GM12878 (cell line): ENCODE measurements at regions not wholly inside any gene's neighbourhood (a gene's known extent, or its start where the extent isn't known, plus 50 kb on each side); places are given as distances from the start of the nearest gene placed in this dataset.

Experiments used
- ATAC-seq: fragments of 200-7000 bp; cut with Tn5 transposase; 3 replicates; pipeline ENCODE4 v1.9.1; 2020; ENCODE audit warnings: mild to moderate bottlenecking, moderate library complexity
- BruUV-seq: library from RNA; stranded (reverse); fragments of 400-500 nt; replicated peaks from 2 replicates; lab custom pipeline; 2021; lab: Mats Ljungman, UMichigan
- CTCF ChIA-PET: fragments of 300-600 bp; sonication (Branson Sonifier 250); formaldehyde crosslinking; extraction: SDS; loops from one replicate; lab custom pipeline; 2021; ENCODE audit warnings: inconsistent platforms; lab: Yijun Ruan, JAX
- POLR2A ChIA-PET: fragments of 350-600 bp; formaldehyde crosslinking; extraction: SDS; loops from one replicate; lab custom pipeline; 2021; ENCODE audit warnings: inconsistent platforms; lab: Charles Lee
- RAD21 ChIA-PET: fragments of 300-600 bp; sonication (Branson Sonifier 250); formaldehyde crosslinking; loops from one replicate; lab custom pipeline; 2023; ENCODE audit warnings: antibody characterized with exemption; ENCODE audit not compliant: unreplicated experiment; lab: Charles Lee
- SMC1A ChIA-PET: fragments of 300-600 bp; sonication (Branson Sonifier 250); formaldehyde crosslinking; loops from one replicate; lab custom pipeline; 2023; ENCODE audit not compliant: unreplicated experiment, uncharacterized antibody; lab: Charles Lee
- DNase-seq: peaks from one replicate; pipeline ENCODE4 v3.0.0-alpha.2; 2011; ENCODE audit warnings: low read depth, low spot score
- FAIRE-seq: peaks from 3 replicates; lab custom pipeline; 2011; peaks lifted over from hg19 to GRCh38; lab: Jason Lieb, UNC
- H2AFZ ChIP-seq: 2 replicates; pipeline ENCODE4 v1.6.0; 2011; ENCODE audit warnings: low read depth, low read length, control low read depth; ENCODE audit not compliant: control insufficient read depth
- H3K27ac ChIP-seq: 2 replicates; pipeline ENCODE4 v1.5.1; 2011; ENCODE audit warnings: control low read depth; ENCODE audit not compliant: control insufficient read depth, insufficient read depth
- H3K27me3 ChIP-seq, 2 experiments: replicated peaks in 1 of 2; 2 replicates each; pipeline versions ENCODE4 v1.6.0 to v1.6.1; 2011; ENCODE audit warnings: low read length in 1 of 2; ENCODE audit not compliant: control insufficient read depth in 2 of 2, insufficient read depth in 2 of 2
- H3K36me3 ChIP-seq, 2 experiments: 2 replicates each; pipeline ENCODE4 v1.5.1; 2011; ENCODE audit warnings: low read length in 1 of 2; ENCODE audit not compliant: control insufficient read depth in 2 of 2, insufficient read depth in 2 of 2
- H3K4me1 ChIP-seq: 2 replicates; pipeline ENCODE4 v1.6.1; 2011; ENCODE audit warnings: mild to moderate bottlenecking, low read length, moderate library complexity, mixed read lengths; ENCODE audit not compliant: control insufficient read depth, insufficient read depth
- H3K4me2 ChIP-seq: 2 replicates; pipeline ENCODE4 v1.6.0; 2011; ENCODE audit warnings: control low read depth; ENCODE audit not compliant: control insufficient read depth, insufficient read depth
- H3K4me3 ChIP-seq: fragments of 200-600 bp; sonication (generic); 2 replicates; pipeline ENCODE4 v1.5.1; 2016
- H3K79me2 ChIP-seq: 2 replicates; pipeline ENCODE4 v1.6.0; 2011; ENCODE audit warnings: low read length; ENCODE audit not compliant: control insufficient read depth, insufficient read depth
- H3K9ac ChIP-seq: 2 replicates; pipeline ENCODE4 v1.8.0; 2011; ENCODE audit warnings: low read length, control low read depth, mixed read lengths; ENCODE audit not compliant: control insufficient read depth, insufficient read depth
- H3K9me3 ChIP-seq: replicated peaks from 3 replicates; pipeline ENCODE4 v1.5.1; 2011; ENCODE audit warnings: mild to moderate bottlenecking, low read length; ENCODE audit not compliant: control insufficient read depth, insufficient read depth
- H4K20me1 ChIP-seq: 2 replicates; pipeline ENCODE4 v1.6.0; 2011; ENCODE audit not compliant: control insufficient read depth, insufficient read depth
- BCLAF1 ChIP-seq: fragments of 450-650 bp; IDR thresholded peaks from 2 replicates; pipeline ENCODE4 v1.6.1; 2017; ENCODE audit warnings: antibody characterized with exemption, mild to moderate bottlenecking, moderate library complexity
- CHD2 ChIP-seq: IDR thresholded peaks from 2 replicates; pipeline ENCODE4 v1.6.1; 2011; ENCODE audit warnings: low read depth, low read length, improper control_type of control experiment, borderline replicate concordance
- CTCF ChIP-seq, 3 experiments: IDR thresholded peaks in 2 of 3; conservative IDR thresholded peaks in 1 of 3; 2 replicates each; pipeline ENCODE4 v1.5.1; 2011; ENCODE audit warnings: low read depth in 3 of 3, low read length in 3 of 3, mild to moderate bottlenecking in 3 of 3, control low read depth in 2 of 3, moderate library complexity in 2 of 3, inconsistent platforms in 1 of 3, mixed read lengths in 1 of 3; ENCODE audit not compliant: control insufficient read depth in 2 of 3, insufficient read depth in 1 of 3; ENCODE audit errors: extremely low read depth in 1 of 3
- FOXK2 ChIP-seq: fragments of 450-650 bp; IDR thresholded peaks from 2 replicates; pipeline ENCODE4 v1.6.1; 2017; ENCODE audit warnings: mild to moderate bottlenecking, moderate library complexity
- MLLT1 ChIP-seq: fragments of 450-650 bp; IDR thresholded peaks from 2 replicates; pipeline ENCODE4 v1.6.1; 2016; ENCODE audit warnings: mild to moderate bottlenecking
- NKRF ChIP-seq: fragments of 450-650 bp; conservative IDR thresholded peaks from 2 replicates; pipeline ENCODE4 v1.6.1; 2017; ENCODE audit warnings: mild to moderate bottlenecking, moderate library complexity
- SIN3A ChIP-seq: IDR thresholded peaks from 2 replicates; pipeline ENCODE4 v1.6.1; 2012; ENCODE audit warnings: low read depth, low read length, improper control_type of control experiment
- SP1 ChIP-seq: IDR thresholded peaks from one replicate; pipeline ENCODE4 v1.6.1; 2011; ENCODE audit warnings: low read depth, low read length
- SUPT20H ChIP-seq: IDR thresholded peaks from 2 replicates; pipeline ENCODE4 v1.6.1; 2011; ENCODE audit warnings: low read depth, mild to moderate bottlenecking, low read length, moderate library complexity, borderline replicate concordance; ENCODE audit not compliant: control insufficient read depth
- WGBS: methylation state at CpG from one replicate; pipeline ENCODE4 v1.1.6; 2016; ENCODE audit warnings: low lambda C conversion rate; ENCODE audit not compliant: insufficient replicate concordance, insufficient coverage; ENCODE audit errors: missing lambda C conversion rate; 5-methylcytosine and 5-hydroxymethylcytosine counted together
- in situ Hi-C: fragments of 300-500 bp; cut with MboI; formaldehyde crosslinking; loops from 9 replicates; pipeline ENCODE4 v1.14.3; 2018; ENCODE audit warnings: mixed read lengths
- intact Hi-C: fragments of 100-400 bp; cut with micrococcal nuclease; formaldehyde crosslinking; loops from one replicate; pipeline ENCODE4 v1.14.2; 2022; ENCODE audit not compliant: unreplicated experiment

- Histone ChIP-seq H3K4me2 (no peak overlapping the region), H3K4me3 (no peak overlapping the region), H2AFZ (no peak overlapping the region), H3K79me2 (no peaks in the 10 kb centered on the region), H3K4me1 (no peaks in the 10 kb centered on the region), H4K20me1 (no peaks in the 10 kb centered on the region; the same call in 1 of the 2 replicates), H3K27ac (no peak overlapping the region), H3K9me3 (no peaks in the 10 kb centered on the region), H3K36me3 (no peaks in the 10 kb centered on the region), H3K9ac (no peak overlapping the region)
- 0% methylated on average over 1 of the region's 1 CpG for WGBS
- intact Hi-C loops: no loop called here
- DNase-seq (no peak), ATAC-seq (no peak), FAIRE-seq (no peak)
- SMC1A ChIA-PET: no interaction called here
- RAD21 ChIA-PET: no interaction called here
- BruUV-seq: no TSS peak
- POLR2A ChIA-PET: no interaction called here
- CTCF ChIA-PET: no interaction called here
- TF ChIP-seq CHD2: no peak
- TF ChIP-seq, all 136 proteins: peak for 0
- H3K27me3 ChIP-seq: no peaks in the 10 kb centered on the region
- in situ Hi-C loops: no loop called here
These were observed 283.5 kb upstream of the ROPN1 start for GRCh38 chr3:124275412-124275811.

- Histone ChIP-seq H4K20me1 (no peaks in the 10 kb centered on the region; the same call in 1 of the 2 replicates), H3K27me3 (no peaks in the 10 kb centered on the region), H3K9me3 (no peaks in the 10 kb centered on the region), H3K79me2 (no peaks in the 10 kb centered on the region), H3K4me3 (no peak overlapping the region), H2AFZ (no peak overlapping the region), H3K4me2 (no peak overlapping the region), H3K36me3 (no peaks in the 10 kb centered on the region), H3K27ac (no peak overlapping the region), H3K4me1 (no peaks in the 10 kb centered on the region), H3K9ac (no peak overlapping the region)
- intact Hi-C loops (no loop called here), in situ Hi-C loops (no loop called here)
- FAIRE-seq (no peak), ATAC-seq (no peak), DNase-seq (no peak)
- RAD21 ChIA-PET: no interaction called here
- SMC1A ChIA-PET: no interaction called here
- BruUV-seq: no TSS peak
- POLR2A ChIA-PET: no interaction called here
- WGBS: 31% methylated on average over 3 of the region's 3 CpGs
- CTCF ChIA-PET: no interaction called here
- TF ChIP-seq SUPT20H (no peak), NKRF (no peak), SIN3A (no peak), BCLAF1 (no peak), CTCF (IDR thresholded peaks at IDR 0.05 in 2 of 3, conservative IDR thresholded peaks at IDR 0.05 in 1 of 3; ENCODE audit: control insufficient read depth in 2 of 3, extremely low read depth in 1 of 3, insufficient read depth in 1 of 3, low read depth in 3 of 3, low read length in 3 of 3) (no peak), MLLT1 (no peak), SP1 (no peak), FOXK2 (no peak)
These were observed 284.2 kb upstream of the ROPN1 start for GRCh38 chr3:124276133-124276532.
